ENCODE measurements at regions not wholly inside any gene's neighbourhood (a gene's known extent, or its start where the extent isn't known, plus 50 kb on each side); places are given as distances from the start of the nearest gene placed in this dataset.

DNA sequence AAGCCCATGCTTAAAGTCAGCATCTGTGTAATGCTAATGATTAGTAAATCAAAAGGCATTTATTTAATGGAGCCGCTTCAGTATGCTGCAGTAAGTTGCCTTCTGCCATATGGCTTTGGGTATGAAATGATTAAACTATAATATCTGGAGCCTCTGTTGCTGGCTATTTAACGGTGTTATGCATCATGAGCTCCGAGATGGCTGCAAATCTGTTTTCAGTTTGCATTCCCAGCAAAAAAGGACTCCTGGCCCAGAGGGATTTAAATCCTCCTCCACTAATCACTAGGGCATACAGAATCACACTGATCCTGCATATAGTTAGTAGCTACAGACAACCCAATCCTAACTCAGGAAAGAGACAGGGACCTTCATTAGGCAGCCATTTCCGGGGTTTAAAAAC lies 171.5 kb upstream of the EEA1 start:
- TF ChIP-seq, protein P1, sequence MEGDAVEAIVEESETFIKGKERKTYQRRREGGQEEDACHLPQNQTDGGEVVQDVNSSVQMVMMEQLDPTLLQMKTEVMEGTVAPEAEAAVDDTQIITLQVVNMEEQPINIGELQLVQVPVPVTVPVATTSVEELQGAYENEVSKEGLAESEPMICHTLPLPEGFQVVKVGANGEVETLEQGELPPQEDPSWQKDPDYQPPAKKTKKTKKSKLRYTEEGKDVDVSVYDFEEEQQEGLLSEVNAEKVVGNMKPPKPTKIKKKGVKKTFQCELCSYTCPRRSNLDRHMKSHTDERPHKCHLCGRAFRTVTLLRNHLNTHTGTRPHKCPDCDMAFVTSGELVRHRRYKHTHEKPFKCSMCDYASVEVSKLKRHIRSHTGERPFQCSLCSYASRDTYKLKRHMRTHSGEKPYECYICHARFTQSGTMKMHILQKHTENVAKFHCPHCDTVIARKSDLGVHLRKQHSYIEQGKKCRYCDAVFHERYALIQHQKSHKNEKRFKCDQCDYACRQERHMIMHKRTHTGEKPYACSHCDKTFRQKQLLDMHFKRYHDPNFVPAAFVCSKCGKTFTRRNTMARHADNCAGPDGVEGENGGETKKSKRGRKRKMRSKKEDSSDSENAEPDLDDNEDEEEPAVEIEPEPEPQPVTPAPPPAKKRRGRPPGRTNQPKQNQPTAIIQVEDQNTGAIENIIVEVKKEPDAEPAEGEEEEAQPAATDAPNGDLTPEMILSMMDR (IDR thresholded peaks at IDR 0.05) = no peak
- no peak for TF ChIP-seq POLR2A (IDR thresholded peaks at IDR 0.05)

All from ovary (tissue), 3 donors.